ENCODE measurements at regions not wholly inside any gene's neighbourhood (a gene's known extent, or its start where the extent isn't known, plus 50 kb on each side); places are given as distances from the start of the nearest gene placed in this dataset.

- no peaks in the 10 kb centered on the region for H3K27me3 ChIP-seq (ENCODE audit: low read length)
- no peak overlapping the region for H3K9ac ChIP-seq (ENCODE audit: low read length)
- no peak overlapping the region for H3K4me2 ChIP-seq (ENCODE audit: low read depth, low read length, poor library complexity, severe bottlenecking)
- no peak overlapping the region for H3K4me3 ChIP-seq (ENCODE audit: insufficient read depth, low read length, poor library complexity, severe bottlenecking)
- H3K9me3 ChIP-seq (ENCODE audit: insufficient read depth, low read length) = no peaks in the 10 kb centered on the region
- no peaks in the 10 kb centered on the region for H3F3A ChIP-seq (ENCODE audit: insufficient read depth)
- H2AFZ ChIP-seq (ENCODE audit: low read depth, low read length, severe bottlenecking) = no peak overlapping the region
- no peaks in the 10 kb centered on the region for H3K9me2 ChIP-seq (replicated peaks; ENCODE audit: insufficient read depth, low read length)
- no peak for TF ChIP-seq EZH2phosphoT487 (conservative IDR thresholded peaks at IDR 0.05; ENCODE audit: low read length)
- TF ChIP-seq, protein P1, sequence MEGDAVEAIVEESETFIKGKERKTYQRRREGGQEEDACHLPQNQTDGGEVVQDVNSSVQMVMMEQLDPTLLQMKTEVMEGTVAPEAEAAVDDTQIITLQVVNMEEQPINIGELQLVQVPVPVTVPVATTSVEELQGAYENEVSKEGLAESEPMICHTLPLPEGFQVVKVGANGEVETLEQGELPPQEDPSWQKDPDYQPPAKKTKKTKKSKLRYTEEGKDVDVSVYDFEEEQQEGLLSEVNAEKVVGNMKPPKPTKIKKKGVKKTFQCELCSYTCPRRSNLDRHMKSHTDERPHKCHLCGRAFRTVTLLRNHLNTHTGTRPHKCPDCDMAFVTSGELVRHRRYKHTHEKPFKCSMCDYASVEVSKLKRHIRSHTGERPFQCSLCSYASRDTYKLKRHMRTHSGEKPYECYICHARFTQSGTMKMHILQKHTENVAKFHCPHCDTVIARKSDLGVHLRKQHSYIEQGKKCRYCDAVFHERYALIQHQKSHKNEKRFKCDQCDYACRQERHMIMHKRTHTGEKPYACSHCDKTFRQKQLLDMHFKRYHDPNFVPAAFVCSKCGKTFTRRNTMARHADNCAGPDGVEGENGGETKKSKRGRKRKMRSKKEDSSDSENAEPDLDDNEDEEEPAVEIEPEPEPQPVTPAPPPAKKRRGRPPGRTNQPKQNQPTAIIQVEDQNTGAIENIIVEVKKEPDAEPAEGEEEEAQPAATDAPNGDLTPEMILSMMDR (IDR thresholded peaks at IDR 0.05; ENCODE audit: insufficient read depth, low read length, poor library complexity, severe bottlenecking) = no peak
- H3K27ac ChIP-seq (ENCODE audit: low read depth, low read length) = no peak overlapping the region
- H3K79me2 ChIP-seq (ENCODE audit: insufficient read depth, low read length) = no peaks in the 10 kb centered on the region
- no peaks in the 10 kb centered on the region for H4K20me1 ChIP-seq (ENCODE audit: low read depth, low read length)
- no peaks in the 10 kb centered on the region for H3K36me3 ChIP-seq (ENCODE audit: low read length)
These were observed 694.6 kb downstream of the QKI start for GRCh38 chr6:164108869-164109769.

DNA sequence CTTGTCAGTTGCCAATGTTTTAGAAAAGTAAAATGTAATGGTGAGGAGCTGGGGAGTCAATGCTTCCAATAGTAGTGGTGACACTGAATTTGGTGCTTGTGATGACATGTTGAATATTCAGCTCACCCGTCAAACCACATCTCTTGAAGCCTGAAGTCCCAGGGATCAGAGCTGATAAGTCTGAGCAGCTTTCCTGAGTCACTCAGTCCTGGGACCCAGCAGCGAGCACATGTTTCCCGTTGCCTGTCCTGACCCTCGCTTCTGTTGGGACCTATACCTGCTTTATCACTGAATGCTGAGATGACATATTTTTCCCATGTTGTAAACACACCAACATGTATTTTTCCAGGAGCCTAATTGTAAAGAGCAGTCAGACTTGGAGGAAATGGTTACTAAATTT lies 693.6 kb downstream of the QKI start:
- no peak overlapping the region for H2AFZ ChIP-seq (ENCODE audit: low read depth, low read length, severe bottlenecking)
- no peak overlapping the region for H3K9ac ChIP-seq (ENCODE audit: low read length)
- no peaks in the 10 kb centered on the region for H3K36me3 ChIP-seq (ENCODE audit: low read length)
- H3F3A ChIP-seq (ENCODE audit: insufficient read depth) = no peaks in the 10 kb centered on the region
- no peak overlapping the region for H3K4me3 ChIP-seq (ENCODE audit: insufficient read depth, low read length, poor library complexity, severe bottlenecking)
- H3K79me2 ChIP-seq (ENCODE audit: insufficient read depth, low read length) = no peaks in the 10 kb centered on the region
- no peak overlapping the region for H3K4me2 ChIP-seq (ENCODE audit: low read depth, low read length, poor library complexity, severe bottlenecking)
- TF ChIP-seq EZH2phosphoT487 (conservative IDR thresholded peaks at IDR 0.05; ENCODE audit: low read length) = no peak
- TF ChIP-seq, protein P1 (IDR thresholded peaks at IDR 0.05; ENCODE audit: insufficient read depth, low read length, poor library complexity, severe bottlenecking) = no peak
- no peaks in the 10 kb centered on the region for H3K9me3 ChIP-seq (ENCODE audit: insufficient read depth, low read length)
- H3K27ac ChIP-seq (ENCODE audit: low read depth, low read length) = no peak overlapping the region
- no peaks in the 10 kb centered on the region for H3K9me2 ChIP-seq (replicated peaks; ENCODE audit: insufficient read depth, low read length)
- no peaks in the 10 kb centered on the region for H4K20me1 ChIP-seq (ENCODE audit: low read depth, low read length)
- H3K27me3 ChIP-seq (ENCODE audit: low read length) = no peaks in the 10 kb centered on the region

DNA sequence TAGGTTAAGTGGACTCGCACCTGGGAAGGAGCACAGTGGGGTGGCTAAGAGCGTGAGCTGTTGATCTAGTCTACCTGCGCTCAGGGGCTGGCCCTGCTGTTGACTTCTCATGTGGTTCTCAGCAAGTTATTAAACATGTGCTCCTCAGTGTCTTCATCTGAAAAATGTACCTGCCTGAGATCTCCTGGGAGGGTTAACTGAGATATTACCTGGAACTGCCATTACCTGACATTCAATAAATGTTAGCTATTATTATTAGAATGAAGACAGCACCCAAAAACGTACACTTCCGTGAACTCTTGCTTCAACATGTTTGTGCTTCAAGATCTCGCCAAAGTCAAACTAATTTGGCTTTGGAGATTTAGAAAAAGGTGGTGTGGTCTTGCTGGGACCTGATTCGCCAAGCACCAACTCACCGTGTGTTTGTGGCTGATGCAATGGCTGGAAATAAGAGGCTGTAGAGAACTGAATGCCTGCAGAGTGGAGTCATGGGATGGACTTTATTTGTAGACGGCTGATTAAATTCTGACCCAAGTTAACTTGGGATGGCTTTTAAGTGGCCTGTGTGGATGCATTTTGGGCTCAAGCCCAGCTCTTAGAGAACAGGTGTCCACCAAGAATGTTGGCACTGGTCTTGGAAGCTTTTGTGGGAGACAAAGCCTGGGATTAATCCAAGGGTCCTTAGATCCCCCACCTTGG lies 692.9 kb downstream of the QKI start:
- Histone ChIP-seq H3K4me3 (ENCODE audit: insufficient read depth, low read length, poor library complexity, severe bottlenecking) (no peak overlapping the region), H2AFZ (ENCODE audit: low read depth, low read length, severe bottlenecking) (no peak overlapping the region), H3K79me2 (ENCODE audit: insufficient read depth, low read length) (no peaks in the 10 kb centered on the region), H3K27ac (ENCODE audit: low read depth, low read length) (no peak overlapping the region), H3K9me3 (ENCODE audit: insufficient read depth, low read length) (no peaks in the 10 kb centered on the region), H3K27me3 (ENCODE audit: low read length) (no peaks in the 10 kb centered on the region), H3K36me3 (ENCODE audit: low read length) (no peaks in the 10 kb centered on the region), H3K9me2 (replicated peaks; ENCODE audit: insufficient read depth, low read length) (no peaks in the 10 kb centered on the region), H3F3A (ENCODE audit: insufficient read depth) (no peaks in the 10 kb centered on the region), H3K9ac (ENCODE audit: low read length) (no peak overlapping the region), H4K20me1 (ENCODE audit: low read depth, low read length) (no peaks in the 10 kb centered on the region), H3K4me2 (ENCODE audit: low read depth, low read length, poor library complexity, severe bottlenecking) (no peak overlapping the region)
- TF ChIP-seq, protein P1 (IDR thresholded peaks at IDR 0.05; ENCODE audit: insufficient read depth, low read length, poor library complexity, severe bottlenecking) = no peak
